ACC112 (cell line): ENCODE measurements at regions not wholly inside any gene's neighbourhood (a gene's known extent, or its start where the extent isn't known, plus 50 kb on each side); places are given as distances from the start of the nearest gene placed in this dataset.

Source experiments
- H2AFZ ChIP-seq: fragments of 200-600 bp; sonication (generic); one replicate; pipeline ENCODE4 v1.6.0; 2017; ENCODE audit warnings: antibody characterized with exemption, low read length; ENCODE audit not compliant: unreplicated experiment
- H3K27ac ChIP-seq: fragments of 200-600 bp; sonication (generic); 2 replicates; pipeline ENCODE4 v1.5.1; 2014; ENCODE audit warnings: low read depth, mild to moderate bottlenecking, antibody characterized with exemption, low read length, moderate library complexity
- H3K27me3 ChIP-seq: fragments of 200-600 bp; sonication (generic); 2 replicates; pipeline ENCODE4 v1.6.1; 2014; ENCODE audit warnings: mild to moderate bottlenecking, antibody characterized with exemption, low read length, moderate library complexity, mixed read lengths; ENCODE audit not compliant: insufficient read depth
- H3K36me3 ChIP-seq: fragments of 200-600 bp; sonication (generic); 2 replicates; pipeline ENCODE4 v1.6.1; 2016; ENCODE audit warnings: mild to moderate bottlenecking, antibody characterized with exemption, low read length, moderate library complexity, mixed read lengths; ENCODE audit not compliant: insufficient read depth
- H3K4me1 ChIP-seq: fragments of 200-600 bp; sonication (generic); one replicate; pipeline ENCODE4 v1.6.1; 2016; ENCODE audit warnings: low read length, mixed read lengths; ENCODE audit not compliant: insufficient read depth, unreplicated experiment, control insufficient read depth
- H3K4me3 ChIP-seq: fragments of 200-600 bp; sonication (generic); 2 replicates; pipeline ENCODE4 v1.5.1; 2014; ENCODE audit warnings: mild to moderate bottlenecking, low read depth, low read length
- H3K79me2 ChIP-seq: fragments of 200-600 bp; sonication (generic); one replicate; pipeline ENCODE4 v1.6.0; 2016; ENCODE audit warnings: low read length; ENCODE audit not compliant: control insufficient read depth, unreplicated experiment, insufficient read depth

- Histone ChIP-seq H3K27ac (no peak overlapping the region), H3K4me3 (no peak overlapping the region), H3K27me3 (no peaks in the 10 kb centered on the region), H3K4me1 (no peaks in the 10 kb centered on the region), H2AFZ (peak overlapping the region; percentile 24), H3K36me3 (no peaks in the 10 kb centered on the region), H3K79me2 (no peaks in the 10 kb centered on the region)
These were observed 76.2 kb downstream of the KLF6 start for GRCh38 chr10:3708852-3709251.

DNA sequence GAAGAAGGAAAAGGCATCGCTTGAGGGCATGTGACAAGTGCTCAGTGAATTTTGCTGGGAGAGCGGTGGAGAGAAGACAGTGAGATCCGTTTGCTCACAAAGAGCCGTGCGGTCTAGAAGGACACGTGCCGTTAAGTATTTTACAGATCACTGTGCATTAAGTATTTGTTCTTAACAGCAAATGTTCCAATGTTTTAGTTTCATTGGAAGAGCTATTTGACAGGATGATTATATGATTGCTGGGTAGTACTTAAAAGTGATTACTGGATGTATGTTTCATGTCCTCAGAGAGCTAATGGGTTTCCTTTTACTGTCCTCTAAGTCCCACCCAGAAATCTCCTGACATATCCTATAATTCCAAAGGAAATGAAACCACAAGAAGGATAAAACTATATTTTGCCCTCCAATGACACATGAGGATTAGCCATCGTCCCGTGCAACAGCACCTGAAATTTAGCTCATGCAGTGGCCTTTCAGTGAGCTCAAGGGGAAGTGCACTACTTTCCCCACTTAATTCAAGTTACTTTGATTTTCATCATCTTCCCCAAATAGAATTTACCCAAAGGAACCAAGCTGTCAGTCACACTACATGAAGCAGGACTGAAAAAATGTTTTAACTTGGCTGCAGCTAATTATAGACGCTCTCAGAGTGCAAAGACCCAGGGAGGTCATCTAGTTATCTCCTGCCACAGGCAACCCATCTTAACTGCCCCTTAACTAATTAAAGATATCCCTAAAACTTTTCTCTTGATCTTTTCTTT, 80.3 kb downstream of the KLF6 start:
- H3K27ac ChIP-seq: no peak overlapping the region
- no peaks in the 10 kb centered on the region for H3K4me1 ChIP-seq
- no peaks in the 10 kb centered on the region for H3K36me3 ChIP-seq
- H3K27me3 ChIP-seq: 0 out of 2 replicates have a peak, but pooled peaks cover 5% of the 10 kb centered on the region
- no peaks in the 10 kb centered on the region for H3K79me2 ChIP-seq
- H3K4me3 ChIP-seq: no peak overlapping the region
- H2AFZ ChIP-seq: no peak overlapping the region

GRCh38 chr10:3702569-3702968, 82.4 kb downstream of the KLF6 start:
- Histone ChIP-seq H3K4me1 (no peaks in the 10 kb centered on the region), H3K27ac (no peak overlapping the region), H3K4me3 (no peak overlapping the region), H3K27me3 (peaks cover 15% of the 10 kb centered on the region; the same call in 1 of the 2 replicates), H3K36me3 (no peaks in the 10 kb centered on the region), H3K79me2 (no peaks in the 10 kb centered on the region), H2AFZ (no peak overlapping the region)

- Histone ChIP-seq H3K4me3 (no peak overlapping the region), H3K27ac (no peak overlapping the region)
These were observed 82.9 kb downstream of the KLF6 start for GRCh38 chr10:3702056-3702546.

DNA sequence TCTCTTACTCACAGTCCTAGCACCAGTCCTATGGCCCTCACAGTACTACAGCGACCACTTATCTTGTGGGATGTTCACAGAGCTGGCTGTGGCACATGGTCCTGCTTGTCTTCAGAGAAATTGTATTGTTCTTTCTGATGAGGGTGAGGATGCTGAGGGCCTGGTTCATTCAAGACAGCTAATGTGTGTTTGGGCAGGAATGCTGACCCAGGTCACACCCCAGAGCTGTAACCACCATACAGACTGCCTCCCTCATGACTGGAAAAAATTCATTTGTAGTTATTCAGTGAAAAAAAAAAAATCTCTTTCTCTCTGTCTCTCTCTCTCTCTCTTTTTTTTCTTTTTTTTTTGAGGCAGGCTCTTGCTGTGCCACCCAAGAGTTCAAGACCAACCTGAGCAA, 83.5 kb downstream of the KLF6 start:
- Histone ChIP-seq H3K4me1 (no peaks in the 10 kb centered on the region), H3K36me3 (no peaks in the 10 kb centered on the region)

More at GRCh38 chr10:3702056-3702546, 82.9 kb downstream of the KLF6 start:
- Histone ChIP-seq H3K4me1 (no peaks in the 10 kb centered on the region), H3K27me3 (peaks cover 18% of the 10 kb centered on the region; the same call in 1 of the 2 replicates), H2AFZ (no peak overlapping the region), H3K79me2 (no peaks in the 10 kb centered on the region), H3K36me3 (no peaks in the 10 kb centered on the region)

DNA sequence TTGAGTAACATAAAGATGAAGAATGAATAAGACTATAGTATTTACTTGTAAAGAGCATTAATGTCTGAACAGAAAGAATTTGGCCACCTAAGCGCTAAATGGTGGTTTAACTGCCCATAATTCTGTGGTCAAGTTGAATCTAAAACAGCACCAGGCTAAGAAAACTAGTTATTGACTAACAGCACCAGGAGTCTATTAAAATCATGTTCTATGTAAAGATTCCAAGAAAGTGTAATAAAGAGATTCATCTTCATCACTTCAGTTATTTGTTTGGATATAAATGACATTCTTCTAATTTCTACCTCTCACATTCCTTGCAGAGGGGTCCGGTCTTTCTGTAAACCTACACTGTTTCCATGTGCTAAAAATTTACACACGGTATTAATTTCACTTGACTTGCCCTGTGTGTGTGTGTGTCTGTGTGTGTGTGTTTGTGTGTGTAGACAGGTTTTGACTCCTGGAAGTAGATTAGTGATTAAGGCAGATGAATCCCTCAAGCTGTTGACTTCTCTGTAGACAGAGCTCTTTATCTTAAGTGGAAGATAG, 84.4 kb downstream of the KLF6 start:
- Histone ChIP-seq H3K79me2 (no peaks in the 10 kb centered on the region), H3K4me3 (no peak overlapping the region), H3K27me3 (peaks cover 18% of the 10 kb centered on the region; the same call in 1 of the 2 replicates), H3K36me3 (no peaks in the 10 kb centered on the region), H2AFZ (no peak overlapping the region), H3K27ac (no peak overlapping the region), H3K4me1 (no peaks in the 10 kb centered on the region)

More for the DNA sequence above, 83.5 kb downstream of the KLF6 start:
- no peak overlapping the region for H3K27ac ChIP-seq
- peaks cover 18% of the 10 kb centered on the region; the same call in 1 of the 2 replicates for H3K27me3 ChIP-seq
- no peak overlapping the region for H2AFZ ChIP-seq
- no peaks in the 10 kb centered on the region for H3K79me2 ChIP-seq
- no peak overlapping the region for H3K4me3 ChIP-seq

DNA sequence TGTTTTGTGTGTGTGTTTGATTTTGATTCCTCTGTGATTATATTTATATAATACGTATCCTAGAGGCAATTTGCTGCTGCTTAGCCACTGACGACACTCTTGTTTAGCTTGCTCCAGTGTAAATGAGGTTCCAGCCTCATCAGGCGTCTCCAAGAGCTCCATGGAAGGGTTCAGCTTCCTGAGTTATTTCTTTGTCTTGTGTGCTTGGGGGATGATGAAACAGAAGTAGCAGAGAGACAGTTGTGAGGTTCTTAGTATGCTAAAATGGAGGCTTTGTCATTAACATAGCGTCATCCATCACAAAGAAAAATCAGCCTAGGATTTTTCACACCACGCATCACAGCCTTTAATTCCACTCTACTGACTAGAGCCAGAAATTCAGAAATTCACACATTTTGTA, 85.1 kb downstream of the KLF6 start:
- Histone ChIP-seq H3K36me3 (no peaks in the 10 kb centered on the region), H3K79me2 (no peaks in the 10 kb centered on the region), H3K27me3 (peaks cover 18% of the 10 kb centered on the region; the same call in 1 of the 2 replicates), H3K27ac (no peak overlapping the region), H2AFZ (no peak overlapping the region), H3K4me1 (no peaks in the 10 kb centered on the region), H3K4me3 (no peak overlapping the region)

DNA sequence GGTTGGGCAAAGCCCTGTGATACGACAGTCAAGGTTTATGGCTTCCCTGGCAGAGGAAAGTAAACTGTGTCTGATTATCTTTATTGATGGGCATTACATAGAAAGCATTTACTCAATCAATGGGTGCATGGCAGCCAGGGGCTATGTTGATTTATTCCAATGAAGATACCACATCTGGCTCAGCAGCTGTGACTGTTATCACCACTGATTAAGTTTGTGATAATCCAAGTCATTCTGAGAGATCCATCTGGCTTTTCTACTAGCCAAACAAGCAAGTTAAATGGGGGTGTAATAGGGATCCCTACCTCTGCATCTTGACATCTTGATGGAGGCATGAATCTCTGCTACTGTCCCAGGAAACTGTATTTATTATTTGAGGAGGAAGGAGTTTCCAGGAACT, 86.7 kb downstream of the KLF6 start:
- Histone ChIP-seq H3K79me2 (no peaks in the 10 kb centered on the region), H3K4me1 (no peaks in the 10 kb centered on the region), H2AFZ (no peak overlapping the region), H3K27me3 (peaks cover 18% of the 10 kb centered on the region; the same call in 1 of the 2 replicates), H3K27ac (no peak overlapping the region), H3K4me3 (no peak overlapping the region), H3K36me3 (no peaks in the 10 kb centered on the region)

- H3K4me3 ChIP-seq: no peak overlapping the region
- no peaks in the 10 kb centered on the region for H3K36me3 ChIP-seq
- no peaks in the 10 kb centered on the region for H3K79me2 ChIP-seq
- H3K27ac ChIP-seq: no peak overlapping the region
- no peak overlapping the region for H2AFZ ChIP-seq
- H3K27me3 ChIP-seq: peaks cover 10% of the 10 kb centered on the region; the same call in 1 of the 2 replicates
- no peaks in the 10 kb centered on the region for H3K4me1 ChIP-seq
These were observed 91.3 kb downstream of the KLF6 start for GRCh38 chr10:3693698-3694080.

DNA sequence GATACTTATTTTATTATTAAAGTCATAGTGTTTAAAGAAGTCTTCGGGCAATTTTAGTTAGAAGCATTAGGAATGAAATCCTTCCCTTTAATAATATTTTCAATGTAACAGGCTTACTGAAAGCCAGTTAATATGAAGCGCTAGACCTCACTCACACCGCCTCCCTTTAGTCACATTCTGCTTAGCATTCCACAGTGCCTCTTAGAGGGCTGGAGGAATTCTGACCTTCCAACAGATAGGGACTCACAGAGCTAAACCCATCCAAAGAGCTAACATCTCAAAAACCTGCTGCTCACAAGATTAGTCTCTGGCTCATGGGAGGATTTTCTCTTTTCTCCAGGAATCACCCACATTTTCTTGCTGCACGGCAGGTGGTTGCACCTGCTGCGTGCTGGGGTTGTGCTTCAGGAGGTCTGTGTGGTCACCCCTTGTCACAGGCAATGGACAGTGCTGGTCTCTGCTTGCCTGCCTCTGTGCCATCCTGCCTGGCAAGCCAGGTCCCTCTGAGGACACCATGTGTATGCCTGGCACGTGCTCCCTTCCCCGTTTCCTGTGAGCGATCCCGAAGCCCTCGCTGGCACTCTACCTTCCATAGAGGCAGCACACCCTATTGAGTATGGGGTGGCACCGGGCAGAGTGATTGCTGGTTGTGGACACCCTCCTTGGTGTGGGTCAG, 91.8 kb downstream of the KLF6 start:
- no peaks in the 10 kb centered on the region for H3K36me3 ChIP-seq
- H3K27me3 ChIP-seq: 0 out of 2 replicates have a peak, but pooled peaks cover 8% of the 10 kb centered on the region
- H3K79me2 ChIP-seq: no peaks in the 10 kb centered on the region
- H3K4me1 ChIP-seq: no peaks in the 10 kb centered on the region
- no peak overlapping the region for H3K4me3 ChIP-seq
- no peak overlapping the region for H2AFZ ChIP-seq
- no peak overlapping the region for H3K27ac ChIP-seq
